ENCODE measurements at regions not wholly inside any gene's neighbourhood (a gene's known extent, or its start where the extent isn't known, plus 50 kb on each side); places are given as distances from the start of the nearest gene placed in this dataset.

DNA sequence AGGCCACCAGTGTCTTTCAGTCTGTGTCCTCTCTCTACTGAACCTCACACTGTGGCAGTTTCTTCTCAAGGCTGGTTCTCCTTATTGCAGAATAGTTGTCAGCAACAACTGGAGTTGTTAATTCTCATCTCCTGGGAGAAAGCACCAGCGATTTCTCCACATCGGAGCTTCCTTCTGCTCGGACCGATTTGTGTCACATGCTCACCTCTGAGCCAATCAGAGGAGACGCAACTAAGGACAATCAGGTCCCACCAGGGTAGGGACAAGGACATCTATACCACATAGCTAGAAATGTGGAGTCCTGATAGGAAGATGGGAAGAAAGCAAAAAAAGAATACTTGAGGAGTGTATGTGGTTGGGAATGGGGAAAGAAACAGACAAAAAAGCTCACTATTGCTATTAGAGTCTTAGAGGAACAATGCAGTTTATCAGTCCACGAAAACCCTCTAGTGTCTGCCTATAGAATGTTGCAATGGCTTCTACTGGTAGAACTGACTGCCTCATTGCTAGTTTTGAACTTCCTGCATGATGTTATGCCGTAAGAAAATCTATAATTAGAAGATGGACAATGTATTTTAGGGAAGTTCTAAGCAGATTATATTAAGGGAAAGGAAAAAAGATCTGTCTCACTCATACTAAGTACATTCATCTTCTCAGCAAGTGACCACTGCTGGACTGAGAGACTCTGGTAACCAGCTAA, 169.7 kb downstream of the CDCA7 start:
- TF ChIP-seq EZH2 (IDR thresholded peaks at IDR 0.05) (no peak), POLR2AphosphoS5 (IDR thresholded peaks at IDR 0.05; ENCODE audit: borderline replicate concordance, low read depth, low read length) (no peak), FOXP2 (optimal IDR thresholded peaks at IDR 0.05; ENCODE audit: control extremely low read depth, extremely low read length, insufficient read depth) (no peak)
